ENCODE measurements at regions not wholly inside any gene's neighbourhood (a gene's known extent, or its start where the extent isn't known, plus 50 kb on each side); places are given as distances from the start of the nearest gene placed in this dataset.

- Histone ChIP-seq H3K9me3 (ENCODE audit: low read length) (no peaks in the 10 kb centered on the region), H2AFZ (ENCODE audit: low read depth, low read length) (no peak overlapping the region), H3K9ac (ENCODE audit: low read length) (no peak overlapping the region), H3K4me2 (ENCODE audit: low read length) (no peak overlapping the region), H3K79me2 (replicated peaks; ENCODE audit: insufficient read depth, low read length) (no peaks in the 10 kb centered on the region), H3K4me3 (ENCODE audit: low read length) (no peak overlapping the region), H3K36me3 (ENCODE audit: insufficient read depth, low read length) (no peaks in the 10 kb centered on the region), H3K27me3 (ENCODE audit: insufficient read depth, low read depth, low read length) (no peaks in the 10 kb centered on the region), H3K27ac (ENCODE audit: low read length) (no peak overlapping the region), H4K20me1 (ENCODE audit: insufficient read depth) (no peaks in the 10 kb centered on the region), H3F3A (ENCODE audit: insufficient read depth, low read length, poor library complexity, severe bottlenecking) (no peaks in the 10 kb centered on the region), H3K9me2 (ENCODE audit: insufficient read depth, low read length) (no peaks in the 10 kb centered on the region)
- TF ChIP-seq POLR2AphosphoS5 (IDR thresholded peaks at IDR 0.05) (no peak), EZH2 (IDR thresholded peaks at IDR 0.05; ENCODE audit: borderline replicate concordance, insufficient read depth, low read length, poor library complexity, severe bottlenecking) (no peak)
Observed at GRCh38 chr12:118534003-118534402, 157.6 kb downstream of the SUDS3 start.

DNA sequence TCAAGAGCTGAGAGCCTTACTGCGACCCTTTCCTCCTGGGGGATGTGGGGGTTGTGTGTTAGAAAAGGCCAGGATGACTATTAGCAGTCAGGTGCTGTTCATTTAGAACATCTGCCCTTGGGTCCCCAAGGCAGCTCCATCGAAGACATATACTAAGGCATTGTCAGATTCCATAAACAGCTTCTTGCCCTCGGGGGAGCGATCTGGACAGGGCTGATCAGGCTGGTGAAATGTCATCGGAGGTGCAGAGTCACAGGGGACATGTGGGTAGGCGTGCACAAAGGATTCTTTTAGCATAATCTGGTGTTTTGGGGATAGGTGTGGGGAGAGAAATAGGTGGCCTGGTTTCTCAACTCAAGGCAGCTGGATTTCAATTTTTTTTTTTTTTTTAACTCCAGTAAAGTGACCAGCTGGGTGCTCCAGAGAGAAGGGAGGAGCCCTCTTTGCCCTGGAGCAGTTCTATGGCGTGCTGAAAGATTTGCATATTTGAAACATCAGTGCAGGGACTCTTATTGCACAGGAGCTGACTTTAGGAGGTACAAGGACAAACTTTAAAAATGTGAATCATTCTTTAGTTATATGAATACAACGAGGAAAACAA is 160.1 kb downstream of the SUDS3 start:
- Histone ChIP-seq H3K4me2 (ENCODE audit: low read length) (no peak overlapping the region), H3K27me3 (ENCODE audit: insufficient read depth, low read depth, low read length) (no peaks in the 10 kb centered on the region), H3K9ac (ENCODE audit: low read length) (no peak overlapping the region), H3K9me2 (ENCODE audit: insufficient read depth, low read length) (no peaks in the 10 kb centered on the region), H3K79me2 (replicated peaks; ENCODE audit: insufficient read depth, low read length) (no peaks in the 10 kb centered on the region), H4K20me1 (ENCODE audit: insufficient read depth) (no peaks in the 10 kb centered on the region), H3K4me3 (ENCODE audit: low read length) (no peak overlapping the region), H3K36me3 (ENCODE audit: insufficient read depth, low read length) (no peaks in the 10 kb centered on the region), H3K27ac (ENCODE audit: low read length) (no peak overlapping the region), H2AFZ (ENCODE audit: low read depth, low read length) (no peak overlapping the region), H3F3A (ENCODE audit: insufficient read depth, low read length, poor library complexity, severe bottlenecking) (no peaks in the 10 kb centered on the region), H3K9me3 (ENCODE audit: low read length) (no peaks in the 10 kb centered on the region)
- no peak for TF ChIP-seq TAF1 (IDR thresholded peaks at IDR 0.05; ENCODE audit: low read depth)
- no peak for TF ChIP-seq SMC3 (conservative IDR thresholded peaks at IDR 0.05; ENCODE audit: poor library complexity)
- no peak for TF ChIP-seq RAD21 (conservative IDR thresholded peaks at IDR 0.05)
- TF ChIP-seq POLR2AphosphoS5 (IDR thresholded peaks at IDR 0.05), result no peak
- no peak for TF ChIP-seq EP300 (conservative IDR thresholded peaks at IDR 0.05; ENCODE audit: poor library complexity, severe bottlenecking)
- no peak for TF ChIP-seq REST (IDR thresholded peaks at IDR 0.05; ENCODE audit: borderline replicate concordance)
- no peak for TF ChIP-seq MXI1 (conservative IDR thresholded peaks at IDR 0.05; ENCODE audit: poor library complexity, severe bottlenecking)
- no peak for TF ChIP-seq EZH2 (IDR thresholded peaks at IDR 0.05; ENCODE audit: borderline replicate concordance, insufficient read depth, low read length, poor library complexity, severe bottlenecking)
- no peak for TF ChIP-seq CTCF (IDR thresholded peaks at IDR 0.05; ENCODE audit: poor library complexity, severe bottlenecking)
